Prostate gland (tissue), 2 donors: ENCODE measurements at regions not wholly inside any gene's neighbourhood (a gene's known extent, or its start where the extent isn't known, plus 50 kb on each side); places are given as distances from the start of the nearest gene placed in this dataset.

Experiments
- DNase-seq: peaks from one replicate; pipeline ENCODE4 v3.0.0-alpha.2; 2019; ENCODE audit warnings: low spot score
- H3K27ac ChIP-seq, 2 donors: fragments of 200-600 bp; sonication (generic); 2 replicates each; pipeline ENCODE4 v1.5.1; 2017 to 2019
- H3K27me3 ChIP-seq: fragments of 200-600 bp; sonication (generic); replicated peaks from 2 replicates; pipeline ENCODE4 v1.5.1; 2019; ENCODE audit not compliant: insufficient read depth
- H3K36me3 ChIP-seq, 2 donors: fragments of 200-600 bp; sonication (generic); 1 replicate in 1 of 2; 2 replicates in 1 of 2; pipeline versions ENCODE4 v1.5.1 to v1.8.1; 2017 to 2019
- H3K4me1 ChIP-seq: fragments of 200-600 bp; sonication (generic); replicated peaks from 2 replicates; pipeline ENCODE4 v1.5.1; 2019
- H3K4me3 ChIP-seq, 2 donors: fragments of 200-600 bp; sonication (generic); 2 replicates each; pipeline ENCODE4 v1.5.1; 2017 to 2019
- H3K9me3 ChIP-seq: fragments of 200-600 bp; sonication (generic); 2 replicates; pipeline ENCODE4 v1.5.1; 2017
- POLR2A ChIP-seq: fragments of 450-650 bp; IDR thresholded peaks from one replicate; pipeline ENCODE4 v1.6.1; 2016; ENCODE audit warnings: antibody characterized with exemption, mild to moderate bottlenecking
- POLR2AphosphoS5 ChIP-seq: sonication (generic); formaldehyde crosslinking; IDR thresholded peaks from one replicate; pipeline ENCODE4 v1.6.1; 2017; ENCODE audit warnings: antibody characterized with exemption
- WGBS: methylation state at CpG from one replicate; pipeline ENCODE4 v1.1.5; 2018; 5-methylcytosine and 5-hydroxymethylcytosine counted together
- intact Hi-C: fragments of 100-400 bp; cut with DNase I; formaldehyde crosslinking; loops from one replicate; pipeline ENCODE4 v1.14.2; 2022
- TF ChIP-seq, protein P1 (sequence below), 4 experiments: fragments of 200-600 bp in 2 of 4; fragments of 450-650 bp in 2 of 4; sonication (generic) in 2 of 4; IDR thresholded peaks; 1 replicate in 3 of 4; 2 replicates in 1 of 4; pipeline ENCODE4 v1.5.1; 2016 to 2019; ENCODE audit warnings: antibody characterized with exemption in 4 of 4, mild to moderate bottlenecking in 2 of 4, moderate library complexity in 2 of 4

DNA sequence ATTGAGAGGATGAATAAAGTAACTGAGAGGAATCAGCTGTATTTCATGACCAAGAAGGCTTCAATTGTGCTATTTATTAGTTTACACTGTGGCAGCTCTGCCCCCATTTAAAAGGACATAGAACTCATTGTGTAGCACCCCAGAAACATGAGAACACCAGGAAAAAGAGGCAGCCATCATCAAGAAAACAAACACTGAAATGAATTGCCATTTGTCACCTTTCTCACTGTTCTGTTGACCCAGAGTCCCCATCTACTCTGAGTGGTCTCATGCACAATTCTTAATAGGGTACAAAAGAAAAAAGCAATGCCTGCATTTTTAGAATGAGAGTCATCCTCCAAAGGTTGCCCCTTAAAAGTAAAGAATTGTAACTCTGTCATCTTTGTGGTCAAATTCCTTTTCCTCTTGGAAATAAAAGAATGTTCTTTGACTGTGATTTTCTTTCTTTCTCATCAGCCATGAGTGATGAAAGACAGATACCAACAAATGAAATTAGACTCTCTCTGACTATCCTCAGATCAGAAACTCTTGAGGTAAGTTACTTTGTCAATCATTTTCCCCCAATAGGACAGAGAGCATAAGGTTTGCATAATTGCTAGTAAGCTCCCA, 1941.9 kb upstream of the PIK3C3 start:
- Histone ChIP-seq H3K27ac (no peak overlapping the region), H3K4me1 (no peaks in the 10 kb centered on the region), H3K9me3 (no peaks in the 10 kb centered on the region), H3K27me3 (no peaks in the 10 kb centered on the region), H3K36me3 (no peaks in the 10 kb centered on the region), H3K4me3 (no peak overlapping the region)
- intact Hi-C loops, result no loop called here
- TF ChIP-seq, protein P1, sequence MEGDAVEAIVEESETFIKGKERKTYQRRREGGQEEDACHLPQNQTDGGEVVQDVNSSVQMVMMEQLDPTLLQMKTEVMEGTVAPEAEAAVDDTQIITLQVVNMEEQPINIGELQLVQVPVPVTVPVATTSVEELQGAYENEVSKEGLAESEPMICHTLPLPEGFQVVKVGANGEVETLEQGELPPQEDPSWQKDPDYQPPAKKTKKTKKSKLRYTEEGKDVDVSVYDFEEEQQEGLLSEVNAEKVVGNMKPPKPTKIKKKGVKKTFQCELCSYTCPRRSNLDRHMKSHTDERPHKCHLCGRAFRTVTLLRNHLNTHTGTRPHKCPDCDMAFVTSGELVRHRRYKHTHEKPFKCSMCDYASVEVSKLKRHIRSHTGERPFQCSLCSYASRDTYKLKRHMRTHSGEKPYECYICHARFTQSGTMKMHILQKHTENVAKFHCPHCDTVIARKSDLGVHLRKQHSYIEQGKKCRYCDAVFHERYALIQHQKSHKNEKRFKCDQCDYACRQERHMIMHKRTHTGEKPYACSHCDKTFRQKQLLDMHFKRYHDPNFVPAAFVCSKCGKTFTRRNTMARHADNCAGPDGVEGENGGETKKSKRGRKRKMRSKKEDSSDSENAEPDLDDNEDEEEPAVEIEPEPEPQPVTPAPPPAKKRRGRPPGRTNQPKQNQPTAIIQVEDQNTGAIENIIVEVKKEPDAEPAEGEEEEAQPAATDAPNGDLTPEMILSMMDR (IDR thresholded peaks at IDR 0.05), result no peak
- TF ChIP-seq POLR2A, result no peak
- no peak for TF ChIP-seq POLR2AphosphoS5
- no peak for DNase-seq

- WGBS, result 94% methylated on average over 1 of the region's 1 CpG
- intact Hi-C loops, result no loop called here
- Histone ChIP-seq H3K4me1 (no peaks in the 10 kb centered on the region), H3K27ac (no peak overlapping the region), H3K4me3 (no peak overlapping the region), H3K36me3 (no peaks in the 10 kb centered on the region), H3K9me3 (no peaks in the 10 kb centered on the region), H3K27me3 (no peaks in the 10 kb centered on the region)
- TF ChIP-seq POLR2A (no peak), POLR2AphosphoS5 (no peak)
- TF ChIP-seq, protein P1 (IDR thresholded peaks at IDR 0.05), result no peak
- no peak for DNase-seq
These were observed 1943.8 kb upstream of the PIK3C3 start for GRCh38 chr18:40011201-40011600.

- DNase-seq, result no peak
- intact Hi-C loops, result no loop called here
- H3K4me3 ChIP-seq, result no peak overlapping the region
These were observed 1948.4 kb upstream of the PIK3C3 start for GRCh38 chr18:40006634-40007033.

DNA sequence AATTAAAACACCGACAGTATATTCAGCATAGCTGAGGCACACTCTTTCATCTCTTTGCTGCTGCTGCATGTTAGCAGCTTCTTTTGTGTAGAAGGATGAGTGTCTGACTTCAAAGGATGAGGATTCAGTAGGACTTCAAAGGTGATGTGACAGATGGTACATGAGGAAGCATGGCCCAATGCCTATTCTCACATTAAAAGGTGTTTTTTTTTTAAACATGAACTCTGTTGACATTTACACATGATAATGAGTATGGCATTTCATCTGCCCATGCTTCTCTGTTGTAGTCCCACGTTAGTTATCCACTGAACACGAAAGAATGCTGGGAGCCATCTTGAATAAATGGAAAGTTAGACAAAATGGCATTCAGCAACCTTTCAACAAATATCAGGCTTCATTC, 1950.8 kb upstream of the PIK3C3 start:
- Histone ChIP-seq H3K36me3 (no peaks in the 10 kb centered on the region), H3K4me1 (no peaks in the 10 kb centered on the region), H3K27me3 (no peaks in the 10 kb centered on the region), H3K27ac (no peak overlapping the region), H3K9me3 (no peaks in the 10 kb centered on the region), H3K4me3 (no peak overlapping the region)
- intact Hi-C loops, result no loop called here
- TF ChIP-seq POLR2AphosphoS5, result no peak
- TF ChIP-seq POLR2A, result no peak
- TF ChIP-seq, protein P1 (IDR thresholded peaks at IDR 0.05), result no peak
- 62% methylated on average over 3 of the region's 3 CpGs for WGBS
- no peak for DNase-seq

More at GRCh38 chr18:40006634-40007033, 1948.4 kb upstream of the PIK3C3 start:
- no peaks in the 10 kb centered on the region for H3K36me3 ChIP-seq
- H3K9me3 ChIP-seq, result no peaks in the 10 kb centered on the region
- no peaks in the 10 kb centered on the region for H3K27me3 ChIP-seq
- no peak overlapping the region for H3K27ac ChIP-seq
- WGBS, result 48% methylated on average over 4 of the region's 4 CpGs
- TF ChIP-seq, protein P1 (IDR thresholded peaks at IDR 0.05), result no peak
- TF ChIP-seq POLR2A (no peak), POLR2AphosphoS5 (no peak)
- H3K4me1 ChIP-seq, result no peaks in the 10 kb centered on the region

GRCh38 chr18:39998317-39998716, 1956.7 kb upstream of the PIK3C3 start:
- Histone ChIP-seq H3K4me1 (no peaks in the 10 kb centered on the region), H3K36me3 (no peaks in the 10 kb centered on the region), H3K27ac (no peak overlapping the region), H3K27me3 (no peaks in the 10 kb centered on the region), H3K4me3 (no peak overlapping the region), H3K9me3 (no peaks in the 10 kb centered on the region)
- 94% methylated on average over 6 of the region's 6 CpGs for WGBS
- no peak for DNase-seq
- intact Hi-C loops, result no loop called here
- TF ChIP-seq POLR2A (no peak), POLR2AphosphoS5 (no peak)
- TF ChIP-seq, protein P1 (IDR thresholded peaks at IDR 0.05), result no peak
